H9 (cell line): ENCODE measurements at regions not wholly inside any gene's neighbourhood (a gene's known extent, or its start where the extent isn't known, plus 50 kb on each side); places are given as distances from the start of the nearest gene placed in this dataset.

Source experiments
- DNase-seq: peaks from one replicate; pipeline ENCODE4 v3.0.0-alpha.2; 2017
- H2AFZ ChIP-seq: one replicate; pipeline ENCODE4 v1.6.1; 2013; ENCODE audit warnings: mild to moderate bottlenecking, low read length, control low read depth, moderate library complexity
- H2AK5ac ChIP-seq: 2 replicates; pipeline ENCODE4 v1.6.1; 2013; ENCODE audit warnings: low read length, control low read depth, mixed read lengths; ENCODE audit not compliant: insufficient read length
- H2BK120ac ChIP-seq: one replicate; pipeline ENCODE4 v1.6.1; 2013; ENCODE audit warnings: low read depth, mild to moderate bottlenecking, low read length, control low read depth, inconsistent platforms; ENCODE audit not compliant: poor library complexity, severe bottlenecking
- H2BK12ac ChIP-seq: 2 replicates; pipeline ENCODE4 v1.6.1; 2013; ENCODE audit warnings: low read length, control low read depth, mixed read lengths, low read depth; ENCODE audit not compliant: insufficient read length
- H2BK15ac ChIP-seq: 2 replicates; pipeline ENCODE4 v1.6.1; 2013; ENCODE audit warnings: low read depth, low read length, control low read depth
- H2BK20ac ChIP-seq: one replicate; pipeline ENCODE4 v1.6.1; 2013; ENCODE audit warnings: low read depth, mild to moderate bottlenecking, low read length, control low read depth, inconsistent platforms; ENCODE audit not compliant: poor library complexity, severe bottlenecking
- H2BK5ac ChIP-seq: 2 replicates; pipeline ENCODE4 v1.6.1; 2013; ENCODE audit warnings: low read length, control low read depth, mixed read lengths; ENCODE audit not compliant: insufficient read length
- H3K14ac ChIP-seq: 2 replicates; pipeline ENCODE4 v1.6.1; 2013; ENCODE audit warnings: low read length, control low read depth; ENCODE audit not compliant: insufficient read depth
- H3K18ac ChIP-seq: 2 replicates; pipeline ENCODE4 v1.6.1; 2013; ENCODE audit warnings: low read depth, mild to moderate bottlenecking, mixed read lengths, low read length, control low read depth; ENCODE audit not compliant: insufficient read length
- H3K23ac ChIP-seq: 2 replicates; pipeline ENCODE4 v1.6.1; 2013; ENCODE audit warnings: low read length, control low read depth, mixed read lengths, low read depth; ENCODE audit not compliant: insufficient read length
- H3K23me2 ChIP-seq: 2 replicates; pipeline ENCODE4 v1.6.1; 2013; ENCODE audit warnings: low read depth, mild to moderate bottlenecking, mixed read lengths, low read length, control low read depth; ENCODE audit not compliant: insufficient read length, poor library complexity, severe bottlenecking
- H3K27ac ChIP-seq: 2 replicates; pipeline ENCODE4 v1.5.1; 2013; ENCODE audit warnings: low read length, control low read depth, mixed read lengths, low read depth; ENCODE audit not compliant: insufficient read length
- H3K27me3 ChIP-seq: 2 replicates; pipeline ENCODE4 v1.6.1; 2013; ENCODE audit warnings: low read length, control low read depth, inconsistent platforms; ENCODE audit not compliant: insufficient read depth
- H3K4ac ChIP-seq: 2 replicates; pipeline ENCODE4 v1.6.1; 2013; ENCODE audit warnings: low read depth, mild to moderate bottlenecking, control low read depth, inconsistent platforms, low read length, moderate library complexity
- H3K4me1 ChIP-seq: 2 replicates; pipeline ENCODE4 v1.6.1; 2013; ENCODE audit warnings: low read length, control low read depth, inconsistent platforms; ENCODE audit not compliant: insufficient read depth
- H3K4me2 ChIP-seq: 2 replicates; pipeline ENCODE4 v1.6.1; 2013; ENCODE audit warnings: low read length, control low read depth, mixed read lengths; ENCODE audit not compliant: insufficient read length, insufficient read depth
- H3K56ac ChIP-seq: 2 replicates; pipeline ENCODE4 v1.6.1; 2013; ENCODE audit warnings: low read depth, mild to moderate bottlenecking, mixed read lengths, low read length, control low read depth; ENCODE audit not compliant: insufficient read length
- H3K79me1 ChIP-seq: 2 replicates; pipeline ENCODE4 v1.6.1; 2013; ENCODE audit warnings: low read depth, mild to moderate bottlenecking, moderate library complexity, low read length, control low read depth, inconsistent platforms; ENCODE audit not compliant: insufficient read depth, poor library complexity, severe bottlenecking
- H3K79me2 ChIP-seq: 2 replicates; pipeline ENCODE4 v1.6.1; 2013; ENCODE audit warnings: low read length, control low read depth, inconsistent platforms; ENCODE audit not compliant: insufficient read depth
- H3K9ac ChIP-seq: 2 replicates; pipeline ENCODE4 v1.6.1; 2013; ENCODE audit warnings: low read length, control low read depth, mixed read lengths; ENCODE audit not compliant: insufficient read length; ENCODE audit errors: extremely low read depth
- H3K9me3 ChIP-seq: one replicate; pipeline ENCODE4 v1.6.1; 2013; ENCODE audit warnings: low read depth, low read length, inconsistent platforms; ENCODE audit not compliant: control insufficient read depth
- H3T11ph ChIP-seq: one replicate; pipeline ENCODE4 v1.6.1; 2013; ENCODE audit warnings: mild to moderate bottlenecking, low read length, control low read depth, inconsistent platforms
- H4K20me1 ChIP-seq: one replicate; pipeline ENCODE4 v1.6.1; 2013; ENCODE audit not compliant: control insufficient read depth, insufficient read length, insufficient read depth
- H4K5ac ChIP-seq: 2 replicates; pipeline ENCODE4 v1.6.1; 2013; ENCODE audit warnings: low read depth, mild to moderate bottlenecking, mixed read lengths, low read length, control low read depth; ENCODE audit not compliant: insufficient read length
- H4K8ac ChIP-seq: replicated peaks from 2 replicates; pipeline ENCODE4 v1.6.1; 2013; ENCODE audit warnings: low read length, control low read depth, mixed read lengths, low read depth; ENCODE audit not compliant: insufficient read length
- H4K91ac ChIP-seq: 2 replicates; pipeline ENCODE4 v1.6.1; 2013; ENCODE audit warnings: low read depth, mild to moderate bottlenecking, moderate library complexity, mixed read lengths, low read length, control low read depth; ENCODE audit not compliant: insufficient read length
- H3K27ac Mint-ChIP-seq, 3 experiments: 2 replicates in 2 of 3; 3 replicates in 1 of 3; pipeline ENCODE4 v1.8.0; 2020 to 2021; ENCODE audit warnings: mixed read lengths in 3 of 3, mild to moderate bottlenecking in 1 of 3, moderate library complexity in 1 of 3
- H3K27me3 Mint-ChIP-seq: 2 replicates; pipeline ENCODE4 v1.8.0; 2021; ENCODE audit warnings: low read depth, mild to moderate bottlenecking, moderate library complexity, mixed read lengths
- H3K36me3 Mint-ChIP-seq, 3 experiments: 2 replicates in 2 of 3; 3 replicates in 1 of 3; pipeline ENCODE4 v1.8.0; 2020 to 2021; ENCODE audit warnings: low read depth in 3 of 3, mixed read lengths in 3 of 3; ENCODE audit not compliant: insufficient read depth in 1 of 3
- H3K4me1 Mint-ChIP-seq, 2 experiments: 2 replicates each; pipeline ENCODE4 v1.8.0; 2020; ENCODE audit warnings: mixed read lengths in 2 of 2
- H3K4me3 Mint-ChIP-seq, 2 experiments: 2 replicates in 1 of 2; 3 replicates in 1 of 2; pipeline ENCODE4 v1.8.0; 2020 to 2021; ENCODE audit warnings: mild to moderate bottlenecking in 2 of 2, mixed read lengths in 2 of 2, moderate library complexity in 1 of 2
- H3K9me3 Mint-ChIP-seq, 2 experiments: 2 replicates in 1 of 2; 3 replicates in 1 of 2; pipeline ENCODE4 v1.8.0; 2020; ENCODE audit warnings: mild to moderate bottlenecking in 2 of 2, mixed read lengths in 2 of 2, moderate library complexity in 1 of 2
- CTCF ChIP-seq: fragments of 200-600 bp; sonication (generic); conservative IDR thresholded peaks from 3 replicates; pipeline ENCODE4 v1.8.0; 2021; ENCODE audit warnings: antibody characterized with exemption, mild to moderate bottlenecking
- WGBS: extraction: QIAGEN DNeasy Blood & Tissue Kit; methylation state at CpG from one replicate; pipeline ENCODE4 v1.1.7; 2013; ENCODE audit warnings: missing lambda C conversion rate, low lambda C conversion rate, mixed read lengths; ENCODE audit not compliant: insufficient read length; ENCODE audit errors: extremely low coverage; 5-methylcytosine and 5-hydroxymethylcytosine counted together

DNA sequence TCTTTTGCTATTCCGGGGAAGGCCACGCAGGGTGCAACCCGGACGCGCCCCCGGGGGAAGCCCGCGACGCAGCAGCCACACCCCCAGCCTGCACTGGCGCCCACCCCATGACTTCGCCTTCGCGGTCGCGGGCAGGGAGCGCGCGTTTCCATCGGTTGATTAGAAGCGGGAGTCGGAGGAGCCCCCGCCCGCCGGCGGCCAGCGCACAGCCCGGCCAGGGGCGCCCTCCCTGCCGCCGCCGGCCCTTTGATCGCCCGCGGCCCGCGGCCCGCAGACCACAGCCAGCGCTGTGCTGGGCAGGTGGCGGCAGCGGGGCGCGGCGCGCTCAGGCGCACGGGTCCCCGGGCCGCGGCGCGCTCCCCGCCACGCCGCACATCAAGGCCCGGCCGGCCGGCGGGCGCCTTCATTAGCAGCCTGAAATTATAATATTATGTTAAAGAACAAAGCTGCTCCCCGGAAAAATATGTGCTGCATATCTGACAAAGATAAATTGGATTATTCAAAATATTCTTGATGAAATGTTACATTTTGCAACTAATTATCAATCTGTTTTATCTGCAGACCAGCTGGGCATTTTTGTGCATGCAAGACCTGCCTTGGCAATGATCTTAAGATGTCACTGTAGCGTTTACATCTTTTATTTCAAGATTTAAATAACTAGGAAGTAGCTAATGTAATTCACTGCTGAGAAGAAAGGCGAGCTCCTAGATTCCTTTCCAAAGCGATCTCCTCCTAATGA, 160.7 kb upstream of the MKI67 start:
- H3K4me3 Mint-ChIP-seq: peak overlapping the region; percentile 47 to 68
- no peak overlapping the region for H2BK120ac ChIP-seq
- WGBS: no CpG with 5 or more reads among the region's 63 CpGs
- no peaks in the 10 kb centered on the region for H3K4me1 ChIP-seq
- no peak overlapping the region for H3K27ac ChIP-seq
- no peak overlapping the region for H3K23ac ChIP-seq
- H3K9ac ChIP-seq: no peak overlapping the region
- H3K14ac ChIP-seq: no peak overlapping the region
- no peak overlapping the region for H3K4ac ChIP-seq
- H3K56ac ChIP-seq: no peak overlapping the region
- no peaks in the 10 kb centered on the region for H3K79me2 ChIP-seq
- H3K27me3 ChIP-seq: peaks cover 17% of the 10 kb centered on the region; the same call in 1 of the 2 replicates
- DNase-seq: peak; percentile 50
- peaks cover 5 to 6% of the 10 kb centered on the region in 2 experiments for H3K4me1 Mint-ChIP-seq
- H3K23me2 ChIP-seq: no peaks in the 10 kb centered on the region
- H2BK15ac ChIP-seq: no peak overlapping the region
- no peak overlapping the region for H3K18ac ChIP-seq
- no peak overlapping the region for H2BK12ac ChIP-seq
- H3K79me1 ChIP-seq: no peaks in the 10 kb centered on the region
- H3K27ac Mint-ChIP-seq: no peak overlapping the region
- TF ChIP-seq CTCF: no peak
- no peak overlapping the region for H2AFZ ChIP-seq
- no peak overlapping the region for H4K91ac ChIP-seq
- H4K20me1 ChIP-seq: no peaks in the 10 kb centered on the region
- H3K4me2 ChIP-seq: peak overlapping the region; percentile 33
- H3K27me3 Mint-ChIP-seq: peaks cover 74% of the 10 kb centered on the region
- H2AK5ac ChIP-seq: no peak overlapping the region
- no peak overlapping the region for H4K5ac ChIP-seq
- no peak overlapping the region for H3T11ph ChIP-seq
- no peak overlapping the region for H2BK5ac ChIP-seq
- H3K9me3 Mint-ChIP-seq: peaks cover 17 to 19% of the 10 kb centered on the region in 2 experiments
- peaks cover 7 to 18% (median 8%) of the 10 kb centered on the region in 3 experiments for H3K36me3 Mint-ChIP-seq
- no peak overlapping the region for H4K8ac ChIP-seq
- no peak overlapping the region for H2BK20ac ChIP-seq
- H3K9me3 ChIP-seq: peaks cover 10% of the 10 kb centered on the region
